HG02798 (cell line): ENCODE measurements at regions not wholly inside any gene's neighbourhood (a gene's known extent, or its start where the extent isn't known, plus 50 kb on each side); places are given as distances from the start of the nearest gene placed in this dataset.
"Not testable (repeated sequence)": the region's sequence is repeated elsewhere in the genome, so short reads cannot be mapped to it uniquely, and the experiment has no call there.

Experiments
- ATAC-seq: cut with Tn5 transposase; IDR thresholded peaks from one replicate; pipeline ENCODE4 v1.9.1; 2021; ENCODE audit warnings: mild to moderate bottlenecking; ENCODE audit not compliant: unreplicated experiment, poor library complexity

DNA sequence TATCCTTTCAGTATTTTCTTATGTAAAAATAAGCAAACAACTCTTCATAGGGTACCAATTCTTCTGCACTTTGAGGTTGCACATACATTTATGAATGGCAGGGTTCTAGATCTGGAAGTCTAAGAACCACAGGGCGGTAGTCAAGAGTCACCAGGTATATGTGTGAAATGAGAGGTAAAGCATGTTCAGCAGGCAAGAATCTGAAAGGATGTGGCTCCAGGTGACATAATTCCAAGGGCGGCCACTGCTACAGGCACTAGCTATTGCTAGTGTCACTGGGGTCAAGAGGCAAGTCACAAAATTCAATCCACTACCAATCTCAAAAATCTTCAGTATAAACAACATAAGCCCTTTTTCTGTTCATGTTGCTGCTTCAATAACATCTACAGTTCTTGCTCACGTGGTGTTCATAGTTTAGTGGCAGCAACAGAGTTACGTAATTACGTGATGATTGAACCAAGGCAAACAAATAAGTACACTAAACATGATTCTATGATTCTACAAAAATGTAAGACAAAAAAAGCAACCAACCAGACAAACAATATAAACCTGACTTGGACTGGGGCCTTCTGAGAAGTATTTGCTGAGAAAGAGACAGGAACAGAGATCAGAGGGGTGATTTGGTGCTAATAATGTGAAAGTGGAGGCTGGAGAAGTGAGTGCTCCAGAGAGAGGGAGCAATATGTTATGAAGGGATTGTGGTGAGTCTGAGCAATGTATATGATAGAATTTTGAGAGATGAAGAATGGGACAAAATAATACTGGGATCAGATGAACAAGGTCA lies 101.7 kb downstream of the NAA11 start:
- ATAC-seq = no peak

DNA sequence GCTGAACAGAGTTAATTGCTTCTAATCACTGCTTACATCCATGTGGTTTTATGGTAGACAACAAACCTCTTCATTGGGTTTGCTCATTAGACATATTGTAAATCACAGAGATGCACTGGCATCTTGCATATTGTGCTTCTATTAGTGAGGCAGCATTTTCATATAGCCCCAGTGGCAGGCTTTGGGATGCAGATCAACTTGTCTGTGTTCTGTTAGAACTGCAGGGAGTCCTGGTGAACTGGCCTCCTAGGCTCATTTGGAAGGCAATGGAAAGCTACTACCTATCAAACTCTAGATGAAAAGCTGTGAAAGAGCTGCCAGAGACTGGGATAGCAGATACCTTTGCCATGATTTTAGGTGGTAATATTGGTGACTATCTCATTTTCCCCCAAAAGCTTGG lies 108.8 kb downstream of the NAA11 start:
- no peak for ATAC-seq

- no peak for ATAC-seq
These were observed 112.2 kb downstream of the NAA11 start for GRCh38 chr4:79213702-79214101.

DNA sequence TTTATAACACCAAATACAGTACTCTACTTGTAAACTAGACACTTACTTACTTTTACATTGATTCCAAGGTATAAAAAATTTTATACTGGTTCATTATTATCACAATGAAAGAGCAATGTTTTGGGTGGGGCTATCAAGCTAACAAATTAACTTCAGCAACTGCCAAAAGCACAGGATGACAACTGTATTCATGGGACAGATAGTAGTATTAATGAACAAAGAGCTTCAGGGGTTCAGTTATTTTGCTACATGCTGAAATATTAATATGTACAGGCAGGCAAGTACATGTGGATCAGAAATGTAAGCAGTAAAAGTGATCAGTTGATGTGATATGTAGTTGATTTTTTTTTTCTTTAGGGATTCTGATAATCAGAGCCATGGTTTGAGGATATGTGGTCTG lies 112.9 kb downstream of the NAA11 start:
- ATAC-seq = no peak

DNA sequence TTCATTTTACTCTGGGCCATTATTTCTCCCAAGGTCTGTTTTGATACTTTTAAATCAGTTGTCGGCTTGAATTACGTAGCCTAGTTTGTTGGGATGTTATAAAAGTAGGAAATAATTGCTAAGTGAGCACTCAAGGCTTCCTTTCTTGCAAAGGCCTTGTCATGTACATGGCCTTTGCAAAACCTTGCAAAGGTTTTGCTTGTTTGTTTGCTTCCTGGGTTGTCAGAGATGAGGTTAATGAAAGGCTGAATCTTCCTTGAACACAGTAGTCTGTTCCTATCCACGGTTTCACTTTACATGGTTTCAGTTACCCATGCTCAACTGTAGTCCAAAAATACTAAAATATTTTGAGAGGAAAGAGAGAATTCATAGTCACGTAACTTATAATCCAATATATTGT lies 113.5 kb downstream of the NAA11 start:
- ATAC-seq = no peak

- ATAC-seq = no peak
These were observed 114.4 kb downstream of the NAA11 start for GRCh38 chr4:79211490-79211889.

- ATAC-seq = no peak
These were observed 115.2 kb downstream of the NAA11 start for GRCh38 chr4:79210636-79211049.

DNA sequence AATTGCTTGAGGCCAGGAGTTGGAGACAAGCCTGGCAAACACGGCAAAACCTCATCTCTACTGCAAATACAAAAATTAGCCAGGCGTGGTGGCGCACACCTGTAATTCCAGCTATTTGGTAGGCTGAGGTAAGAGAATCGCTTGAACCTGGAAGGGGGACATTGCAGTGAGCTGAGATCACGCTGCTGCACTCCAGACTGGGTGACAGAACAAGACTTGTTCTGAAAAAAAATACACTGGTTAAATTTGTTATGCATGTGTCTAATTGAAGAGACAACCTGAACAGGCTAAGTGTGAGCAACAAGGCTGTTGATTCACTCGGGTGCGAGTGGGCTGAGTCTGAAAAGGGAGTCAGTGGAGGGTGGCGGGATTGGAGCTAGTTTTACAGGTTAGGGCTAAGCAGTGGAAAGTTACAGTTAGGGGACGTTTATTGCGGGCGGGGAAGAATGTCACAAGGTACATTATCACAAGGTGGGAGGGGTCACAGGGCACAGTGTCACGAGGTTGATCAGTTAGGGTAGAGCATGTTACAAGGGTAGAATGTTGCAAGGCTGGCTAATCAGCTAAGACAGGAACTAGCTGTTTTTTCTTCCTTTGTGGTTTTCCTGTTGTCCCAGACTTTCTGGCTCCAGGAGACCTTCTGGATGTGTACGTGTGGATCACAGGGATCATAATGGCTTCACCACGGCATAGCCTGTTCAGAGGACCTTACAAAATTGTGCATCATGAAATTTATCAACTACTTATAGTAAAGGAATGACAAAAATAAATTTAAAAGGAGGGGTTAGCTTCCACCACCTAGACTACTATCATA lies 115.8 kb downstream of the NAA11 start:
- ATAC-seq = no peak

DNA sequence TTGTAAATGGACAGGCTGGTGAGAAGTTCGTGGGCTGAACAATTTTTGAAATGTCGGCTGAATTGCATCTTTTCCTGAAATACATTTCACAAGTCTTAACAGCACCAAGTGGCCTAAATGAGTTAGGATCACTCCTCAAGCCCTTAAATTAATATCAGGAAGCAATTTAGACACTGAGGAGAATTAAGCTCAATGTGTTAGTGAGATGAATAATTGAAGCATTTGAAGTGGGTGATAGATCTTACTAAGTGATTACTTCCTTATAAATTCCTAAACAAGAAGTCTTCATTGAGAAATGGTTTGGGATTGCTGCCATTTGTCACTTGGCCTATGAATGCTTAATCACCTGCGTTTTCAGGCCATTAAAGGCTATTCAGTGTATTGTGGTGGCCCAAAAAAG lies 116.8 kb downstream of the NAA11 start:
- ATAC-seq = no peak

GRCh38 chr4:79207281-79207680 lies 118.6 kb downstream of the NAA11 start:
- no peak for ATAC-seq

DNA sequence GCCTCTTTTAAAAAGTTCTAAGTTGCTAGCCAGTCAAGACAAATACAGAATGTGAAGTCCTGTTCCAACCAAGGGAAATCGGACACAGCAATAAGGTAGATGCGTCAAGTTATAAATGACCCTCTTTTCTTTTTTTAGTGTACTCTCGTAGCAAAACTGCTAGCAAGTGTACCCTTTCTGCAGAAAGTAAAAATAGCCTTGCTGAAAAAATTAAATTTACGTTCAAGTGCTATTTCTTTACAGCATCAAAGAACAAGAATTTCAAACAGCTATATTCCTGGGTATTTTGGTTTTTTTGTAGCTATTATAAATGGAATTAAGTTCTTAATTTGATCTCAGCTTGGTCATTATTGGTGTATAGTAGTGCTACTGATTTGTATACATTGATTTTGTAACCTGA lies 119.2 kb downstream of the NAA11 start:
- no peak for ATAC-seq

DNA sequence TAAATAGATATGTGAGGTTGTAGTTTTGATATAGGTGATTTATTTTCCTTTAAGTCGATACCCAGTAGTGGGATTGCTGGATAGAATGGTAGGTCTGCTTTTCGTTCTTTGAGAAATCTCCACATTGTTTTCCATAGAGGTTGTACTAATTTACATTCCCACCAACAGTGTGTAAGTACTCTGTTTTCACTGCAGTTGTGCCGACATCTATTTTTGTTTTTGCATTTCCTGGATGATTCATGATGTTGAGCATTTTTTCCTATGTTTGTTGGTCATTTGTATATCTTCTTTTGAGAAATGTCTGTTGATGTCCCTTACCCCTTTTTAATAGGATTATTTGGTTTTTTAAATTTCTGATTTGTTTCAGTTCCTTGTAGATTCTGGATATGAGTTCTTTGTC lies 120.7 kb downstream of the NAA11 start:
- ATAC-seq = no peak

DNA sequence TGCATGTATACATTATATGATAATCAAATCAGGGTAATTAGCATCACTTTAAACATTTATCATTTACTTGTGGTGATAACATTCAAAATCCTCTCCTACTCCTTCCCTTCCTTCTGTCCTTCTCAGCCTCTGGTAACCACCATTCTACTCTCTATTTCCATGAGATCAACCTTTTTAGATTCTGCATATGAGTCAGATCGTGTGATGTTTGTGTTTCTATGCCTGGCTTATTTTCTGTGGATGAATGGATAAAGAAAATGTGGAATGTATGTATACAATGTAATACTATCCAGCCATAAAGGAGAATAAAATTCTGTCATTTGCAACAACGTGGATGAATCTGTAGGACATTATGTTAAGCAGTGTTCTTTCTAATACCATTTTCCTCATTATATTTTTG lies 123.9 kb downstream of the NAA11 start:
- no peak for ATAC-seq

- no peak for ATAC-seq
These were observed 126.1 kb downstream of the NAA11 start for GRCh38 chr4:79199743-79200142.

- ATAC-seq = no peak
These were observed 126.8 kb downstream of the NAA11 start for GRCh38 chr4:79198951-79199587.

DNA sequence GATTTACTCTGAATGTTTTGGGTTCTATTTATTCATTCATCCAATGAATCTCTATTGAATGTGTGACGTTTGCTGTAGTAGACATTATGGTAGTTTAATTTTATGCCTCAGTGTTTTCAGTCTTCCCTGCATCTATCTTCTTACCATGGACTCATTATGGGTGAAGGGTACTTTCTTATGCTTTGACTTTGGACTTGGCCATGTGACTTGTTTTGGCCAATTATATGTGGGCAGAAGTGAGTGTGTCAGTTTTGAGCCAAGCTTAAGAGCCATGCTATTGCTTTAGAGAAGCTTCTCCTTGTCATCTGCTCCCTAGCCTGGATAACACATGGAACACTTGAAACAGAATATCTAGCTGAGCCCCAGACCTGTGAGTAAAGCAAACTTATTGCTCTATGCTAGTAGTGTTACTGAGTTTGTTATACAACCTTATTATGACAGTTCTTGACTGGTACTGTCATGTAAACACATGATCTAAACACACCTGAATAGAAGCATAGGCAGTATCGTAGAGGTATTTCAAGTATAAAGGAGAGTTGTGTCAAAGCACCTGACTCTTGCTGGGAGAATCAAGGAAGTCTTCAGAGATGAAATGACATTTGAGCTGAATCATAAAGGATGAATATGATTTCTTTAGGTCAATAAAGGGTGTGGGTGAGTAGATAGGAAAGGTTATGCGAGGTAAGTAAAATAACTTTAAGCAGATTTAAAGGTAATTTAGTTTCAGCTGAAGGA lies 128.4 kb downstream of the NAA11 start:
- ATAC-seq = no peak

- ATAC-seq = not testable (repeated sequence)
These were observed 134.6 kb downstream of the NAA11 start for GRCh38 chr4:79191292-79191691.

DNA sequence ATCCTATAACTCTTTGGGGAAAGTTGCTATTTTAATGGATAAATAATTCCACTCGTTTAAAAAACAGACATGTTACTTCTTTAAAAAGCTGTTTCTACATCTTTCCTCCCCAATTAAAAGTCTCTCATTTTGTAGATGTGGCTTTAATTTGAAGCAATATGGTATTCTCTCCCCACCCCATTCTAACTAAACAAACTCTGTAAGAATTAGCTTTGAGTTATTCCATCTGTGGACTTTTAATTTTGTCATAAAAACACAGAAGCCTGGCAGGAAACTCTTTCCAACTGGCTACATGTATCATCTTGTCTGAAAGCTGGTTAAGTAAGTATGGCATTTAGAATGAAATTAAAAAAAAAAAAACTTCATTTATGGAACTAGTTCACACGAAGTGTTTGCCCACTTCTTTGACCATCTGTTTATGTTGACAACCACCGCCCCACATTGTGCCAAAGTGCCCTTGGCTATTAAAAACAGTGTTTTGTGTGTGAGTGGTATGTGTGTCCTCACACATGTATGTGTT lies 140.3 kb downstream of the NAA11 start:
- no peak for ATAC-seq

- no peak for ATAC-seq
These were observed 141.4 kb downstream of the NAA11 start for GRCh38 chr4:79184476-79184875.

DNA sequence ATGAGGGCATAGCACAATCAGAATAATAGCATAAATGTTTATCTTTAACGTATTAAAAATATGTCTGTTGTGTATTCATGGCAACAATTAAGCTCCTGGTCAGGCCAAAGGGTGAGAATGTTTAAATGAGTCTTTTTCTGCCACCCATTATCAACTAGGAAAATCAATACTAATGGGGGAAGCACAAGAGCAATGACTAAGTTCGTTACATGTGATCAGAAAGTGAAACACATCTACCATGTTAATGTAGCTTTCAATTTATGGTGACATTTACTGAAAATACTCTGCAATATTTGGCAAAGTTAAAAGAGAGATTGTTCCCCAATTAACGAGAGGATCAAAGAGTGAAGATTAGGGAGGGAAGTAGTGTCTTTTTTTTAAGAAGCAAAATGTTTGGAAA lies 143.7 kb downstream of the NAA11 start:
- ATAC-seq = peak; percentile 44
